DMS 273 (cell line): ENCODE measurements at regions not wholly inside any gene's neighbourhood (a gene's known extent, or its start where the extent isn't known, plus 50 kb on each side); places are given as distances from the start of the nearest gene placed in this dataset.
"Not testable (repeated sequence)": the region's sequence is repeated elsewhere in the genome, so short reads cannot be mapped to it uniquely, and the experiment has no call there.

Experiments
- DNase-seq: peaks from one replicate; lab custom pipeline; 2025; ENCODE audit not compliant: unreplicated experiment; lab: John Stamatoyannopoulos, UW

- no peak for DNase-seq
Observed at GRCh38 chr7:92924800-92925199, 88.4 kb upstream of the CDK6 start.

- no peak for DNase-seq
Observed at GRCh38 chr7:92917230-92917629, 80.9 kb upstream of the CDK6 start.

- DNase-seq: peak; percentile 22
Observed at GRCh38 chr7:92916770-92917224, 80.4 kb upstream of the CDK6 start.

- no peak for DNase-seq
Observed at GRCh38 chr7:92915348-92915747, 79.0 kb upstream of the CDK6 start.

GRCh38 chr7:92914645-92915044 is 78.3 kb upstream of the CDK6 start:
- DNase-seq: no peak

- no peak for DNase-seq
Observed at GRCh38 chr7:92913849-92914248, 77.5 kb upstream of the CDK6 start.

GRCh38 chr7:92910976-92911375 is 74.6 kb upstream of the CDK6 start:
- no peak for DNase-seq

- no peak for DNase-seq
Observed at GRCh38 chr7:92909686-92910475, 73.5 kb upstream of the CDK6 start.

- no peak for DNase-seq
Observed at GRCh38 chr7:92904244-92905131, 68.1 kb upstream of the CDK6 start.

GRCh38 chr7:92898798-92899197 is 62.4 kb upstream of the CDK6 start:
- DNase-seq: no peak

GRCh38 chr7:92894857-92895256 is 58.5 kb upstream of the CDK6 start:
- not testable (repeated sequence) for DNase-seq

- DNase-seq: no peak
Observed at GRCh38 chr7:92889081-92889480, 52.7 kb upstream of the CDK6 start.
